ENCODE measurements at regions not wholly inside any gene's neighbourhood (a gene's known extent, or its start where the extent isn't known, plus 50 kb on each side); places are given as distances from the start of the nearest gene placed in this dataset.

DNA sequence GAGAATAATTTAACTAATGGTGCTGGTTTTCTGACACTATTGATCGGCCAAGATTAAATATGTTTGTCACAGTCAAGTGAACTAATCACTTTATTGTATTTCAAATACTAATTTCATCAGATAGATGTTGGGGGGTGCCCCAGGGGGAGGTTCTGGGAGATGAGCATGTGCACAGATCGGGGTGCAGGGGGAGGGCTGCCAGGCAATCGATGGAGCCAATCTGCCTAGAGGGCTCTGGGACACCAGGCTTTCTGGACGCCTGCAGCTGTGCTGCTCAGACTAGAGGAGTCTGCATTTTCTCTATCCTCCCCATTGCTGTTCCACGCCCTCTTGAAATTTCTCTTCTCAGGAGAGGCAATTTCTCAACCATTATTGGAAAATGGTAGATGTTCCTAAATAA, 100.0 kb upstream of the ALDH1B1 start:
- CTCF ChIA-PET: no interaction called here
- H3K9me3 ChIP-seq (ENCODE audit: insufficient read depth, low read depth): no peaks in the 10 kb centered on the region
- no peak overlapping the region for H3K4me3 ChIP-seq
- no peak overlapping the region for H2AFZ ChIP-seq
- TF ChIP-seq, protein P1, sequence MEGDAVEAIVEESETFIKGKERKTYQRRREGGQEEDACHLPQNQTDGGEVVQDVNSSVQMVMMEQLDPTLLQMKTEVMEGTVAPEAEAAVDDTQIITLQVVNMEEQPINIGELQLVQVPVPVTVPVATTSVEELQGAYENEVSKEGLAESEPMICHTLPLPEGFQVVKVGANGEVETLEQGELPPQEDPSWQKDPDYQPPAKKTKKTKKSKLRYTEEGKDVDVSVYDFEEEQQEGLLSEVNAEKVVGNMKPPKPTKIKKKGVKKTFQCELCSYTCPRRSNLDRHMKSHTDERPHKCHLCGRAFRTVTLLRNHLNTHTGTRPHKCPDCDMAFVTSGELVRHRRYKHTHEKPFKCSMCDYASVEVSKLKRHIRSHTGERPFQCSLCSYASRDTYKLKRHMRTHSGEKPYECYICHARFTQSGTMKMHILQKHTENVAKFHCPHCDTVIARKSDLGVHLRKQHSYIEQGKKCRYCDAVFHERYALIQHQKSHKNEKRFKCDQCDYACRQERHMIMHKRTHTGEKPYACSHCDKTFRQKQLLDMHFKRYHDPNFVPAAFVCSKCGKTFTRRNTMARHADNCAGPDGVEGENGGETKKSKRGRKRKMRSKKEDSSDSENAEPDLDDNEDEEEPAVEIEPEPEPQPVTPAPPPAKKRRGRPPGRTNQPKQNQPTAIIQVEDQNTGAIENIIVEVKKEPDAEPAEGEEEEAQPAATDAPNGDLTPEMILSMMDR (conservative IDR thresholded peaks at IDR 0.05): no peak
- no peak for TF ChIP-seq EZH2 (IDR thresholded peaks at IDR 0.05; ENCODE audit: low read depth)
- POLR2A ChIA-PET (ENCODE audit: unreplicated experiment): no interaction called here
- intact Hi-C loops (cut with micrococcal nuclease; ENCODE audit: unreplicated experiment): no loop called here
- H3K27ac ChIP-seq: no peak overlapping the region
- no peaks in the 10 kb centered on the region for H4K20me1 ChIP-seq (ENCODE audit: insufficient read depth)
- H3F3A ChIP-seq (ENCODE audit: insufficient read depth, low read depth): no peaks in the 10 kb centered on the region
- no peaks in the 10 kb centered on the region for H3K79me2 ChIP-seq (ENCODE audit: low read depth)
- H3K4me1 ChIP-seq (replicated peaks; ENCODE audit: insufficient read depth): no peaks in the 10 kb centered on the region
- no peaks in the 10 kb centered on the region for H3K36me3 ChIP-seq (ENCODE audit: low read depth)
- H3K27me3 ChIP-seq (ENCODE audit: insufficient read depth, low read depth): no peaks in the 10 kb centered on the region
- H3K9me2 ChIP-seq (ENCODE audit: insufficient read depth): no peaks in the 10 kb centered on the region
- no peak overlapping the region for H3K4me2 ChIP-seq
- no TSS peak for BruUV-seq (replicated peaks)
- no peak for DNase-seq

DNA sequence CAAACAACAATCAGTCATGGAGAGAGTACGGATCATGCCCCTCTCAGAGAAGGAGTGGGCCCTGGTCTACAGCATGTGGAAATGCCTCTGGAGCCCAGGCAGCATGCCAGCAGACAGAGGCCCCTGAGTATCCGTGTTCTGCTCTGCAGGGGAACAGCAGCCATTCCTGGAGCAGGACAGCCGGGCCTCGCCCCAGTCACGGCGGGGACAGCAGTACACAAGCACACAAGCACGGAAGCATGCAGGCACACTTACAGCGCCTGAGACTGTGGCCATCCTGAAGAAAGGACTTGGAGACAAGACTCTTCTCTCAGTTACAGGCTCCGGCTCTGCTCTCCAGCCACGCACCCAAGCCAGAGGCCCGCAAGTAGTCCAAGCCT, 102.6 kb upstream of the ALDH1B1 start:
- Histone ChIP-seq H3K4me3 (no peak overlapping the region), H3K27ac (no peak overlapping the region), H3K27me3 (ENCODE audit: insufficient read depth, low read depth) (no peaks in the 10 kb centered on the region), H3F3A (ENCODE audit: insufficient read depth, low read depth) (no peaks in the 10 kb centered on the region), H3K4me2 (no peak overlapping the region), H3K9me3 (ENCODE audit: insufficient read depth, low read depth) (no peaks in the 10 kb centered on the region), H4K20me1 (ENCODE audit: insufficient read depth) (no peaks in the 10 kb centered on the region), H3K79me2 (ENCODE audit: low read depth) (no peaks in the 10 kb centered on the region), H3K4me1 (replicated peaks; ENCODE audit: insufficient read depth) (peaks cover 5% of the 10 kb centered on the region; the same call in 1 of the 2 replicates), H3K36me3 (ENCODE audit: low read depth) (no peaks in the 10 kb centered on the region), H2AFZ (no peak overlapping the region), H3K9me2 (ENCODE audit: insufficient read depth) (no peaks in the 10 kb centered on the region)
- BruUV-seq (replicated peaks): no TSS peak
- intact Hi-C loops (cut with micrococcal nuclease; ENCODE audit: unreplicated experiment): no loop called here
- ChIA-PET POLR2A (ENCODE audit: unreplicated experiment) (no interaction called here), CTCF (no interaction called here)
- no peak for DNase-seq
- TF ChIP-seq, protein P1 (conservative IDR thresholded peaks at IDR 0.05): no peak
- TF ChIP-seq EZH2 (IDR thresholded peaks at IDR 0.05; ENCODE audit: low read depth): no peak

DNA sequence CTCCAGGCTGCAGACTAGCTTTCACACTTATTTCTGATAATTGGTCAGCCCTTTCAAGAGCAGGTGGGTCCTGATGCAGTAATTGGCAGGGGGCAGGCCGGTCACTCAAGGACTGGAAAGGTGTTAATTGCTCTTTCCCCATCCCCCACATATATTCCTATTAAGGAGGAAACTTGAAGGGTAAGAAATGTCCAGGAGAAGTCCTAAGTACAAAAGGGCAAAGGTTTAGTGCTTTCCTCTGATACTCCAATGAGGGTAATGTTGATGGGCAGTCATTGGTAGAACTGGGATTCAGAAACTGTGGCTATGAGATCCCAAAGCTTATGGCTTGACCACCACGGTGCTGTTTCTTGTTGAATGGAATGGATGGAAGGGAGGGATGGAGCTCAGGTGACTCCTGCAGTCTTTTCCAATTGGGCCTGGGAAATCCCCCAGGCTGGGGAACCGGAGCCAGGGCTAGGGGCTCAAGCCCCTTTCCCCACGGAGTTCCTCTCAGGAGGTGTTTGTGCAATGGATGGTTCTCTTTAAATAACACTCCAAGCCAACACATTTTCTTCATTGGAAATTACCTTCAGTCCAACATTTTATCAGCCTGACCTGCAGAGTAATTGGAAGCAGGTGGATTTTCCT, 103.2 kb upstream of the ALDH1B1 start:
- POLR2A ChIA-PET (ENCODE audit: unreplicated experiment): no interaction called here
- DNase-seq: no peak

More for the DNA sequence above, 103.2 kb upstream of the ALDH1B1 start:
- Histone ChIP-seq H3K79me2 (ENCODE audit: low read depth) (no peaks in the 10 kb centered on the region), H2AFZ (no peak overlapping the region), H3K27ac (no peak overlapping the region), H3K4me3 (no peak overlapping the region), H3K36me3 (ENCODE audit: low read depth) (no peaks in the 10 kb centered on the region), H3K9me3 (ENCODE audit: insufficient read depth, low read depth) (no peaks in the 10 kb centered on the region), H3K9me2 (ENCODE audit: insufficient read depth) (no peaks in the 10 kb centered on the region), H4K20me1 (ENCODE audit: insufficient read depth) (no peaks in the 10 kb centered on the region), H3F3A (ENCODE audit: insufficient read depth, low read depth) (no peaks in the 10 kb centered on the region), H3K4me1 (replicated peaks; ENCODE audit: insufficient read depth) (peaks cover 5% of the 10 kb centered on the region; the same call in 1 of the 2 replicates), H3K27me3 (ENCODE audit: insufficient read depth, low read depth) (no peaks in the 10 kb centered on the region), H3K4me2 (no peak overlapping the region)
- BruUV-seq (replicated peaks): no TSS peak
- TF ChIP-seq, protein P1 (conservative IDR thresholded peaks at IDR 0.05): no peak
- TF ChIP-seq EZH2 (IDR thresholded peaks at IDR 0.05; ENCODE audit: low read depth): no peak
- intact Hi-C loops (cut with micrococcal nuclease; ENCODE audit: unreplicated experiment): no loop called here
- CTCF ChIA-PET: no interaction called here
